ENCODE measurements at regions not wholly inside any gene's neighbourhood (a gene's known extent, or its start where the extent isn't known, plus 50 kb on each side); places are given as distances from the start of the nearest gene placed in this dataset.

GRCh38 chr1:26630634-26631033 lies 65.2 kb upstream of the ARID1A start:
- no peak for TF ChIP-seq CTCF (IDR thresholded peaks at IDR 0.05)
- no peak for TF ChIP-seq ZFX (IDR thresholded peaks at IDR 0.05; ENCODE audit: borderline replicate concordance)

Measured in 22Rv1 (cell line).